GM19468 (cell line): ENCODE measurements at regions not wholly inside any gene's neighbourhood (a gene's known extent, or its start where the extent isn't known, plus 50 kb on each side); places are given as distances from the start of the nearest gene placed in this dataset.

ENCODE experiments used
- ATAC-seq: cut with Tn5 transposase; IDR thresholded peaks from one replicate; pipeline ENCODE4 v1.9.1; 2021; ENCODE audit warnings: mild to moderate bottlenecking, moderate library complexity, moderate number of reproducible peaks; ENCODE audit not compliant: unreplicated experiment; ENCODE audit errors: extremely low read depth

DNA sequence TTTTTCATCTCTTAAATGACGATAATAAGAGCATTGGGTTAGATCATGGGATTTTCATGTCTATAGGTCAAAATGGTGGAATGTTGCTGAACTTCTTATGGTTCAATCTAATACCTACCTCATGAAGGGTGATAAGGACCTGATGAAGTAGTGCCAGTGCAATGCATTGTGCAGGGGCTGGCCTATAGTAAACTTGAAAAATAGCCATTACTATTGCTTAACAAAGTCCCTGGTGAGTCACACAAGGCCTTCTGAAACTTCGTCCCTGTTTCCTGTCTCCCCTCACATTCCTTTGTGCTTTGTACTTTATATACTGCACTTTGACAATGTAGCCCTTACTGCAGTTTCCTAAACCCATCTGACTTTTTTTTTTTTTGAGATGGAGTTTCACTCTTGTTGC is 515.9 kb downstream of the SLC4A3 start:
- no peak for ATAC-seq

DNA sequence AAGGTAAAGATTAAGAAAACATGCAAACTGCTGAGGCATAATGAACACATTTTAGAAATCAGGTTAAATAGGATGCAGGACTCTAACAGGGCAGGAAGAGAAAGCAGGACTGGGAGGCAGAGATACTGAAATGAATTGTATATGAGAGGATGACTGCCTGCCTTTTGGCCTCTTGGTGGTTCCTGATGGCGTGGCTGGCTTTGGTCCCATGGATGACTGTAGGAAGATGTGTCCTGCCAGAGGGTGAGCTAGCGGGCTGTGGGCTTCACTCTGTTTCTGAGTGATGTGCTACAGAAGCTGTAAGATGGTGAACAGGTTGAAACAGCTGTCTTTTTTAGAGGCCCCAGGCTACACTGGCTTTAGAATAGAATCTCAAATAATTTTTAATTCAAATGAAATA is 517.0 kb downstream of the SLC4A3 start:
- no peak for ATAC-seq

DNA sequence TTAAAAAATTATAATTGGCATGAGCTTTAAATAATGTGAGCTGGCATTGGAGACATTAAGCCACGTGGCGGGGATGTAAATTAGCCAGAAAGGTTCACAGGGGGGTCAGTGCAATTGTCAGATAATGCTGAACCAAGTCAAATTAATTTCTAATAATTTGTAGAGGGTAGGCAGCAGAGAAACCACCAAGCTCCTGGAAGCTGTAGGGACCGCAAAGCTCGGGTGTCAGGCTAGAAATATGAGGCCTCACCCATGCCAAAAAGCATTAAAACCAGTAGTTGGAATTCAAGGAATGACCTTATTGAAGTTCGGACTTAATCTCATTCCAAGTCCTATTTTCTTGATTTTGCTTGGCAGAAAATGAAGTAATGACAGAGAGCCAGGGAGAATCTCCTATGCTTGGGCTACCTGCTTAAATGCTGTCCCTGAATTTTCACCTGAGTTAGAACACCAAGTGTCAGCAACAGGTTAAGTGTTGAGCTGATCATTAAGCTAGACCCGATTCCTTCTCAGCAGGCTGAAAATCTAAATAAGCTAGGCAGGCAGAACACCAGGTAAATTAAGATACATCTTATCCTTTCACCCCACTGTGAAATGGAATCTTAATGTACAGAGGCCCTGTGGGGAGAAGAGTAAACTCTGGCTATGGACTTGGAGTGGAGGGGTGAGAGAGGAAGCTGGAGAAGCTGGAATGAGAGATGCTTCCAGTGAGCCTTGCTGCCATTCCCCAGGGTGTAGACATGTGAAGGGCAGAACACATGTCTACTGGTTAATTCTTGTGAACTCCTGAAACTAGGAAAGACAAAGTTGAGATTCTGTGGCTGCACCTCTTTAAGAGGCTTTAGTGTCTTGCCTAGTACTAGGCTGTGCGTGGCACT is 520.0 kb downstream of the SLC4A3 start:
- ATAC-seq = no peak

DNA sequence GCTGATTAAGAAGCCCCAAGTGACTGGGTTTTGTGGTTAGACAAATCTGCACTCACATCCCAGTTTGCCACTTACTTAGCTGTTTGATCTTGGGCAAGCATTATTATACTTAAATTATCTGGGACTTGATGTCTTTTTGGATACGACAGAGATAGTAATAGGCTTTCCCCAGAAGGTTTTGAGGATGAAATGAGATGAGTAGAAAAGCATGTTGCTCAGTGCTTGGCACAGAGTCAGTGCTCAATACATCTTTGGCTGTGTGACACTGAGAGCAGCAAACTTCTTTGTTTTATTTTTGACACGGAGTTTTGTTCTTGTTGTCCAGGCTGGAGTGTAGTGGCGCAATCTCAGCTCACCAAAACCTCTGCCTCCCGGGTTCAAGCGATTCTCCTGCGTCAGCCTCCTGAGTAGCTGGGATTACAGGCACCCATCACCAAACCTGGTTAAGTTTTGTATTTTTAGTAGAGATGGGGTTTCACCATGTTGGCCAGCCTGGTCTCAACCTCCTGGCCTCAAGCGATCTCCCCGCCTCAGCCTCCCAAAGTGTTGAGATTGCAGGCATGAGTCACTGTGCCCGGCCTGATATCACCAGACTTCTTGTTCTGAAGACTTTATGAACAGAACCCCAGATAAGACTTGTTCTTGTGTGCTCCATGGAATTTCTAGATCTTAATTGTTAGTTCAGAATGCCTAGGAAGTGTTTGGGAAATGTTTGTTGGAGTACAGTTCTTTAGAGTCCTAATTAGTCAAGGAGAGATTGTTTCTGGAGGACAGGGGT is 521.2 kb downstream of the SLC4A3 start:
- no peak for ATAC-seq

DNA sequence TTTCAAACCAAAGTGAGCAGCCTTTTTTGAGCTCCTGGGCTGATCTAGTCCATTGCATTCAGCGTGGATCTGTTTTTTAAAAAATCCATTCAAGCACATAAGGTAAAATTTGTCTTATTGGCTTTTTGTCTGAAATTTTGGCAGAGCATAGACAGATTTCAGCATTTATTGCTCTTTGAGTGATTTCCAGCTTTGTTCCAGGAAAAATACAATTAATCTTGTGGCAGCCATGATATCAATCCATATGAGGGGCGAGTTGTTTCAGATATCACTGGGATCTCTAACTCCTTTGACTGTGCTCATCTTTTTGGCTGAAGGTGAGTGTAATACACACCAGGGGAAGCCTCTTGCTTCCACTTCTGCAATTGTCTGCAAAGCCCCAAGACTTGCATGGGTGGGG is 523.9 kb downstream of the SLC4A3 start:
- ATAC-seq = no peak

DNA sequence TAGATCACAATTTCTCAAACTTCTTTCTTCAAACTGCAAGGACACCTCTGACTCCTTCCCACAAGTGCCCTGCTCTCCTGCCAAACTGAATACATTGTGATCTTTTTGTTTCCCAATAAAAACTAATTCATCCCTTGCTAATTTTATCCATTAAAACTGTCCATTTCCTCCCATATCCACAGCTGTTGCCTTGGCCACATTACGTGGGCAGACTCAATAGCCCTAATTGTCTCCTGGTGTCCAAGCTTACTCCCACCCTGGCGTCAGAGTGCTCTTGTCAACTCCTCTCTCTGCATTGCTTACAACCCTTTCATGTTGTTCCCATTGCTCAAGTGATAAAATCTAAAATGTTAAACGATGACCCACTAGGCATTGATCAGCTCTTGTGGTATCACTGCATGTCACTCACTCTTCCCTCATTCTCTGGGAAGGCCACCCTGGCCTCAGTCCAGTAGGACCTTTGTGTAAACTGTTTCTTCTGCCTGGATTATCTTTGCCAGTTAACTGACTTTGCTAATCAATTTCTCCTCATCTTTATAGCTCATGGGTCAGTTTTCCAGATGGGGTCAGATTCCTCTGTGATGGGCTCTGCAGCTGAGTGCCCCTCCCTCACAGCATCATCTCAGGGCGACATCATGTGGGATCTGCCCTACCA is 525.0 kb downstream of the SLC4A3 start:
- ATAC-seq = no peak

DNA sequence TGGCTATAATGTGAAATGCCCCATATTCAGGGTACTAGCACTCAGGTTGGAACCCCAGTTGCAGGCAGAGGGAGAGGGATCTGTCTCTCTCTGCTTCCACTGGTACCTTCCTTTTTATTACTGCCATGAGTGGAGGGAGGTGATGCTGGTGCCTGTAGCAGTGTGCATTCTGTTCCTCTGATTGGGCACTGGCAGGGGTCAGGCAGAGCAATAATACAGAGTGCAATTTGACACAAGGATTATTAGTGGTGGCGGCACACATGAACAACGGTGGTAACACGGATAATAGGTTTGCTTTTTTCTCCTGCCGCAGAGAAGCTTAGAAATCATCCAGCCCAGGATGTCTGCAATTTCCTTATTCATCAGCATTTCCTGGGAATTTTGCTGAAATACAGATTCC is 525.7 kb downstream of the SLC4A3 start:
- ATAC-seq = no peak

DNA sequence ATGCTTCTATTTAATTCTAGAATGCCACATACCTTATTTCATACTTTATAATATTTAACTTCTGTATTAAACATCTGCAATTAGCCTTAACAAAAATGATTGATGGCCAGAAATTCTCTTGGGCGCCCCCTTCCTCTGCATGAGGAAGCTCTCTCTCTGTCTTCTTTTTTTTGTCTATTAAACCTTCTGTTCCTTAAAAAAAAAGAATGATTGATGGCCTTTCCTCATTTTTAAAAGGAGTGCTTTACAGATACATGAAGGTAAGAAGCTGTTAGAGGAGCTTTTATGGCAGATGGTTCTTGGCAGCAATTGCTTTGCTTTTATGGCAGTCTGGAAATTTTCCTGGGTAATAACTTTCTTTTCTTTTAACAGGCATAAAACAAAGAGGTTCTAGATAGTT is 526.9 kb downstream of the SLC4A3 start:
- ATAC-seq = no peak

DNA sequence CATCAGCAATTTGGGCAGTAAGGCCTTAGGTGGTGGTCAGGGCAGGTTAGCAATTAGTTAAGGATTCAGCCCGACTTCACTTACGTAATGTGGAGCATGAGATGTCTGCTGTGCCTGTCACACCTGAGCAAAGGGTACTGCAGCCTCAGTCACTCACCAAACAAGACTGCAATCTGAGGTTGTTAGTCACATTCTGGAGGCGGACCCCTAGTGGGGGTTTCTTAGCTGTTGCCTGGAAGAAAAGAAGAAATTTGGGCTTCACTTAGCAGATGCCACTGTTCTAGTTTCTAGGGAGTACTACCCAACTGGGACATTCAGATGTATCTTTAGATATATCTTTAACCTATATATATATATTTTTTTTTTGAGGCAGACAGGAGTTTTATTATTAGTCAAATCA is 529.9 kb downstream of the SLC4A3 start:
- no peak for ATAC-seq

DNA sequence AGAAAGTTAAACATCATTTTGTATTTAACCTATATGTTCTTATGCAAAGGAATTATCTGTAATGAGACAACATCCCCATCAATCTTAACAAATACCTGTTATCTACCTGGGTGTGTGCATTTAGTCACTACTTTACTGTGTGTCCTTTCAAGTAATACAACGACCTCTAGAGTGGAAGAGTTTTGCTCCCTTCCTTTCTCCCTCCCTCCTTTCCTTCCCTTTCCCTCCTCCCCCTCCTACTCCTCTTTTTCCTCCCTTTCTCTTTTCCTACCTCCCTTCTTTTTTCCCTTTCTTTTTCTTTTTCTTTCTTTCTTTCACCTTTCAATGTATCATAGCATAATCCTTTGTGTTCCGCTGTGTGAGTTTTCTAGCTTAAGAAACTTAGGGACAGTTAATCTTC is 532.3 kb downstream of the SLC4A3 start:
- no peak for ATAC-seq

DNA sequence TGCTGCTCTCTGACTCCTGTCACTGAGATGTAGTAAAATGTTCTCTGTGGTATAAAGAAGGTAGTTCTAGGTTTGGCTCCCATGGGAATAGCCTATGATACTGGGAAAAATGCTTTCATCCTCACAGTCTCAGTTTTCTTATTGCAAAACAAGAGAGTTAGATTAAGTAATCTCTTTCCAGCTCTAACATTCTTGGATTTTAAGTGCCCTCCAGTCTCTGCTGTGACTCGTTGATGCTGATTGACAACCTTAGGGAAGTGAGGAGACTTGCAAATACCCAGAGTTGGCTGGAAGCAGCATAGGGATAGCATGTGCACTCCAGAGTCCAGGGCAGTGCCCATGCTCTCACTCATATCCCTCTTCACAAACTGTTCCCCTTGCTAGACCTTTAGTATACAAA is 534.9 kb downstream of the SLC4A3 start:
- ATAC-seq = no peak

DNA sequence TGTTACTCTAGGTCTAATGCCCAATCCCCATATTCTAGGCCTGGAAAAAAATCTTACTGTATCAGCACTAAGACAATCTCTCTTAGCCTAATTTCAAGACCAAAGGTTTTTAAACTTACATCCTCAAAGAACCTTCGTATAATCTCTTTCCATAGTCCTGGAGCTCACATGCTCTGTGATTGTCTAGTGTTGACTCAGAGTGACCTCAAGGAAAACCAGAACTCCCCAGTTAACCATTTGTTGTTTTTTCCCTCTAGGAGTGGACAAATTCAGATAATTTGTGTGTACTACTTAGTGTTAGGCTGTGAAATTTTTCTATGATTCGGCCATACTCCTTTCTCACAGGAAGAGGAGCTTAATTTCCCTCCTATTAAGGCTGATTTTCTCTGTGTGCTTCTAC is 536.1 kb downstream of the SLC4A3 start:
- ATAC-seq = no peak

DNA sequence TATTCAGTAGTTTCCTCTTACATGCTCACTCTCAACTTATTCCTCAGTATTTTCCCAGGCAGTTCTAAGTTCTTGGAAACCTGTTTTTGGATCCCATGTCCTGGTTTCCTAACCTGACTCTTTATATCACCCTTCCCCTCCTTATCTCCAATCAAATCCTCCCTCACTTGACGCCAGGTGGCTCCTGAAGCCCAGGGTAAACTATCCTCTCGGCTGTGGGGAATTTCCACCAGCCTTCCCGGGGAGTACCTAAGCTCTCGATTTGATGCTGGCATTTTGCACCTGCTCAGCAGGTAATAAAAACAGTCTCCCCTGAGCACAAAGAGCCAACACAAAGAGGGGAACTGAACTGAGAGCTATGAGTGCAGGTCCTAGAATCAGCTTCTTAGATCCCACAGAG is 538.0 kb downstream of the SLC4A3 start:
- no peak for ATAC-seq

DNA sequence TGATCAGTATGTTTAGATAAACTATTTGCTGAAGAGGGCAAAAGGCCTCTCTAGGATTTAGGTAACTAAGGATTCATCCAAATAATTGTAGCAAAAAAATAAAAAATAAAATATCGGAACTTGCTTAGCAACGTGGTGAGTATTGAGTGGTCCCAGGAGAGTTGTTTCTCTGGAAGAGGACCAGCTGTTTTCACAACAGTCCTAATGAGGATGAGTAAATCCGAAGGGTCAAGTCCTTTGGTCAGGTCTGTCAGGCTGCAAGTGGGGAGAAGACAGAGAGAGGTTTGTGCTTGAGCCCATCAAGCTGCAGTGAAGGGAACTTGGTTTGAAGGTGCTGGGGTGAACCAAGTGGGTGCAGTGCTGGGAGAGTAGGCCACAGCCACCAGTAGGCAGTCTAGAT is 539.2 kb downstream of the SLC4A3 start:
- no peak for ATAC-seq

DNA sequence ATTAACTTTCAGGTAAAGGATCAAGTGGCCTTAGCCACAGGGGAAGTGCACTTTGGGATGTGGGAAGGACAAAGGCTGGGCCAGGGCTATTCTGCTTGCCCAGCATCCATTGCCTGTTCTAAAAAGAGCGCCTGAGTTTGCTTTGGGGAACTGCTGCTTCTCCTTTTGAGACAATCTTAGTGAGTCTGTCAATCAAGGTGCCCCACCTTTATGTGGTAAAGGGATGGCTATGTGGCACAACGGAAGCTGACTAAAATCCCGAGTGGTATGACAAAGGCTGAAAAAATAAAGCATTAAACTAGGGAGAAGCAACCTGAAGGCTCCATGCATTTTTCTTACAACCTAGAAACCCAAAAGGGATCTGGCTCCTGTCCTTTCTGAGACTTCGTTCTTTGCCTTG is 540.5 kb downstream of the SLC4A3 start:
- ATAC-seq = no peak

DNA sequence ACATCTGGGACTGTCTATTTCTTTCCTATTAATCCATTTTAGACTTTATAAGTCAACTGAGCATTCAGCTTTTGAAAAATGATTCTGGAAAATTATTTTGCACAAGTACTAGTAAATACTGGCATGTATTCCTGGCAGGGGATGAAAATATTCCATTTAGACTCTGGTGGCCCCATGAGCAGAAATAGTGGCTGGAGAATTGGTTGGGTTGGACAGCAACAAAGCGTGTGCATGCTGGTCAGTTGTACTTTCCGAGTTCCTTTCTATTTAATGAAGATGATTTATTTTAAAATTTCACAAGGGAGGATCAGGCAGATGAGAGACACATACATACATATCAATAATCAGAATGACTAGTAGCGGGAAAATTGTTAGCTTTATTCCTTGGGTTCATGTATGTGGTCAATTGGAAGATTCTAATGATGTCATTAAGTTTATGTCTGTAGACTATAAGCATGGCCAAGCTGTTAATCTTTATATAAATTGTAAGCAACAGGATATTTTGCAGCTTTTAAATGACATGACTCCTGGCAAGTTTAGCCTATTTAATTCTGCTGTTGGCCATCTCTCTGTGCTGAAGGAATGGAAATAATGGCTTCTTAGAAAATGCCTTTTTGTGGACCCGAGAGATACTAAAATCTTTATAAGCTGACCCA is 541.6 kb downstream of the SLC4A3 start:
- no peak for ATAC-seq

DNA sequence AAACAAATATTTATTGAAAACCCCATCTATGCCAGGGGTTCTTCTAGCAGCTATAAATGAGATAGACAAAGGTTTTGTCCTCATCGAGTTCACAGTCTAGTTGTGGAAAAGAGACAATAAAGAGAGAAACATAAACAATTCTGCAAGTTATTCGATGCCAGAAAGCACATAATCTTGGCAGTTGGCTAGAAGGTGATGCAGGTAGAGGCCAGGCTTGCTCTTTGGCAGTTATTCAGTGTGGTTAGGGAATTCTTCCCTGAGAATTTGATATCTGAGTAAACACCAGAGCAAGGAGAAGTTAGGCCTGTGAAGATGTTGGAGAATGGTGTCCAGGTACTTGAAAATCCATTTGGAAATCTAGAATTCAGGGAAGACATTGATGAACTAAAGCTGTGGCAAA is 547.4 kb downstream of the SLC4A3 start:
- no peak for ATAC-seq

DNA sequence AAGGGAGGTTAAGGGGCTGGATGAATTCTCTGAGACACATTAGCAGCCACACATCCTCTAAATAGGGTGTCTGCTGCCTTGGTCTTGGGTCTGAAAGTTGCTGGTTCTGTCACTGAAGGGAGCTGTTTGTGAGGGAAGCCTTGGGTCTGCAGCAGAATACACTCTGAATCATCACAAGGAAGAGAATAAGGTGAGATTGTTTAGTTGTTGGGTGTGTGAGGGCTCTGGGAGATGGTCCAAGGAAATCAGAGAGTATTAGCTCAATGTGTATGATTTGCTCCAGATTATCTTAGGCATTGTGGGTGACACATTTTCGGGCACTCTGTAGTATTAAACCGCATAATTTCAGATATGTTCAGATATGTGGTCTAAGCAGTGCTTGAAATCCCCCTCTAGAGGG is 548.5 kb downstream of the SLC4A3 start:
- ATAC-seq = no peak

DNA sequence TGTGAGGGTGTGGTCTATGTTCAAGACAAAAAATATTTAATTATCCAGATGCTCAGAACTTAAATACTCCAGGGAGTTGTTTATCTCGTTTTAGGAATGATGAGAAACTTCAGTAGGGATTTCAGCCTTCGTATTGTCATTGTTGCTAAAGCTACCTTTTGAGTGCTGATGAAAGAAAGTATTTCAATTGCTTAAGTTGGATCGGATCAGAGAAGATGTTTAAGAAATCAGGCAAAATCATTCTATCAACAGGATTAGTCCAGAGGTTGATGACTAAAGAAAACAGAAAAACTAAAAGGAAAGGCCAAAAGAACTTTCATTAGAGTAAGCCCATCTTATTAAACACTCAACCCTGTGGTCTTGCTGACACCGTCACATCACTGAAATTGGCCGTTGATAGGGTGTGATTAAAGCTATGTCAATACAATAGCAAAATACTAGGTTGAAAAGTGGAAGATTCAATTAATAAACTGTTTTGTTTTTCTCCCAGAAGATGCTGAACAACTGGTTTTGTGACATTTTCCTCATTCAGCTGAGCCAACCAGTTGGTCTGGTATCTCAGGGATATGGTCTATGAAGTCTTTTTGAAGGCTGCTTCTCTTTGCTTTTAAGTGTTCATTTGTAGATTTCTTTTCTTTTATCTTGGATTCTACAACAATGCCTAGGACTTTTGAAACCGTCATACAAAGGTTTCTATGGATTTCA is 551.7 kb downstream of the SLC4A3 start:
- ATAC-seq = no peak

DNA sequence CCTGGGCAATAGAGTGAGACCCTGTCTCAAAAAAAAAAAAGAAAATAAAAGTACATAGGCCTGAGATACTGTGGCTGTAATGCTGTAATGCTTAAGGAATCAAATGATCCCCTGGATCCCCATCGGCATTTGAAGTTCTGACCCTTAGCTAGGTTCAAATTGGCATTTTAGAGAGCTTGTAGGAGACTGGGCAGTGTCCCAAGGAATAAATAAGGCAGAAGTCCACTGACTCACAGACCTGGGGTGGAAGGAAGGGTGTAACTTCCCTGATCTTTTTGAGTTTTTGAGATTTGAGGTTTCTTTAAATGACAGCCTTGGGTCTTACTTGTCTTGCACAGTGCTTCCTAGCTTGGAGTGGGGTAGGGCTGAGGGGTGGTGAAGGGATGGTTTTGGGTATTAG is 553.7 kb downstream of the SLC4A3 start:
- ATAC-seq = no peak
